ENCODE measurements at regions not wholly inside any gene's neighbourhood (a gene's known extent, or its start where the extent isn't known, plus 50 kb on each side); places are given as distances from the start of the nearest gene placed in this dataset.

DNA sequence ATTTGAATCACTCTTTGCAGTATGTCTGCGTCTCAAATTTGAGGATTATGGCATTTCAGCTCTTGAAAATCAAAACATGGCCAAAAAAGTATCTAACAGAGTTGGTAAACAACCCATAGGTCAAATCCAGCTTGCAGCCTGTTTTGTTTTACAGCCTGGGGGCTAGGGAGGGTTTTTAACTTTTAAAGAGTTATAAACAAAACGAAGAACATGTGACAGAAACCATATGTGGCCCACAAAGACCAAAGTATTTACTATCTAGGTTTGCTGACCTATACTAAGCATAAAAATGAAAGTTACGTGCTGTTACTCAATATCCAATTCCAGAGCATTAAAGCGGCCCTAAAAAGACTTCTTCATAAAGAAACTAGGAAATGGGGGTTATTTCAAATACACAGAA is 55.5 kb upstream of the STARD3NL start:
- Histone ChIP-seq H2BK20ac (ENCODE audit: low read depth, low read length, poor library complexity, severe bottlenecking) (no peak overlapping the region), H3K23ac (ENCODE audit: insufficient read length, low read depth, low read length) (no peak overlapping the region), H2AK5ac (ENCODE audit: insufficient read length, low read length) (no peak overlapping the region), H4K91ac (ENCODE audit: insufficient read length, low read depth, low read length) (no peak overlapping the region), H2BK120ac (ENCODE audit: low read depth, low read length, poor library complexity, severe bottlenecking) (no peak overlapping the region), H3K23me2 (ENCODE audit: insufficient read length, low read depth, low read length, poor library complexity, severe bottlenecking) (no peaks in the 10 kb centered on the region), H3K4me1 (ENCODE audit: insufficient read depth, low read length) (no peaks in the 10 kb centered on the region), H4K8ac (replicated peaks; ENCODE audit: insufficient read length, low read depth, low read length) (no peak overlapping the region), H4K5ac (ENCODE audit: insufficient read length, low read depth, low read length) (no peak overlapping the region), H3K9ac (ENCODE audit: extremely low read depth, insufficient read length, low read length) (no peak overlapping the region), H2BK12ac (ENCODE audit: insufficient read length, low read depth, low read length) (no peak overlapping the region), H2BK15ac (ENCODE audit: low read depth, low read length) (no peak overlapping the region), H3K79me1 (ENCODE audit: insufficient read depth, low read depth, low read length, poor library complexity, severe bottlenecking) (no peaks in the 10 kb centered on the region), H3K56ac (ENCODE audit: insufficient read length, low read depth, low read length) (no peak overlapping the region), H3K27me3 (ENCODE audit: insufficient read depth, low read length) (no peaks in the 10 kb centered on the region; the same call in 1 of the 2 replicates), H4K20me1 (ENCODE audit: control insufficient read depth, insufficient read depth, insufficient read length) (no peaks in the 10 kb centered on the region), H3K79me2 (ENCODE audit: insufficient read depth, low read length) (no peaks in the 10 kb centered on the region), H3K9me3 (ENCODE audit: control insufficient read depth, low read depth, low read length) (no peaks in the 10 kb centered on the region), H3K4ac (ENCODE audit: low read depth, low read length) (no peak overlapping the region), H3T11ph (ENCODE audit: low read length) (no peak overlapping the region), H3K27ac (ENCODE audit: insufficient read length, low read depth, low read length) (no peak overlapping the region), H2BK5ac (ENCODE audit: insufficient read length, low read length) (no peak overlapping the region), H3K4me2 (ENCODE audit: insufficient read depth, insufficient read length, low read length) (no peak overlapping the region), H3K18ac (ENCODE audit: insufficient read length, low read depth, low read length) (no peak overlapping the region), H2AFZ (ENCODE audit: low read length) (no peak overlapping the region), H3K14ac (ENCODE audit: insufficient read depth, low read length) (no peak overlapping the region)
- TF ChIP-seq, protein P1, sequence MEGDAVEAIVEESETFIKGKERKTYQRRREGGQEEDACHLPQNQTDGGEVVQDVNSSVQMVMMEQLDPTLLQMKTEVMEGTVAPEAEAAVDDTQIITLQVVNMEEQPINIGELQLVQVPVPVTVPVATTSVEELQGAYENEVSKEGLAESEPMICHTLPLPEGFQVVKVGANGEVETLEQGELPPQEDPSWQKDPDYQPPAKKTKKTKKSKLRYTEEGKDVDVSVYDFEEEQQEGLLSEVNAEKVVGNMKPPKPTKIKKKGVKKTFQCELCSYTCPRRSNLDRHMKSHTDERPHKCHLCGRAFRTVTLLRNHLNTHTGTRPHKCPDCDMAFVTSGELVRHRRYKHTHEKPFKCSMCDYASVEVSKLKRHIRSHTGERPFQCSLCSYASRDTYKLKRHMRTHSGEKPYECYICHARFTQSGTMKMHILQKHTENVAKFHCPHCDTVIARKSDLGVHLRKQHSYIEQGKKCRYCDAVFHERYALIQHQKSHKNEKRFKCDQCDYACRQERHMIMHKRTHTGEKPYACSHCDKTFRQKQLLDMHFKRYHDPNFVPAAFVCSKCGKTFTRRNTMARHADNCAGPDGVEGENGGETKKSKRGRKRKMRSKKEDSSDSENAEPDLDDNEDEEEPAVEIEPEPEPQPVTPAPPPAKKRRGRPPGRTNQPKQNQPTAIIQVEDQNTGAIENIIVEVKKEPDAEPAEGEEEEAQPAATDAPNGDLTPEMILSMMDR (conservative IDR thresholded peaks at IDR 0.05): no peak
- DNase-seq: no peak
- Mint-ChIP-seq H3K27me3 (ENCODE audit: low read depth) (no peaks in the 10 kb centered on the region; the same call in 1 of the 2 replicates), H3K4me3 (no peak overlapping the region), H3K4me1 (peaks cover 0 to under 1% of the 10 kb centered on the region in 2 experiments; a peak in 1 of 4 replicates), H3K36me3 (ENCODE audit: insufficient read depth in 1 of 3, low read depth in 3 of 3) (no peaks in the 10 kb centered on the region; a peak in 1 of 7 replicates), H3K27ac (no peak overlapping the region), H3K9me3 (peaks cover 3% of the 10 kb centered on the region in 2 experiments; a peak in 4 of 5 replicates)
- WGBS (ENCODE audit: extremely low coverage, insufficient read length, low lambda C conversion rate): no CpG with 5 or more reads among the region's 4 CpGs
